Sigmoid colon (tissue), 6 donors: ENCODE measurements at regions not wholly inside any gene's neighbourhood (a gene's known extent, or its start where the extent isn't known, plus 50 kb on each side); places are given as distances from the start of the nearest gene placed in this dataset.

Source experiments
- DNase-seq: peaks from one replicate; pipeline ENCODE4 v3.0.0-alpha.2; 2019
- H3K27ac ChIP-seq, 4 donors: fragments of 200-600 bp; sonication (generic); one replicate each; pipeline ENCODE4 v1.5.1; 2016 to 2019; ENCODE audit warnings: mild to moderate bottlenecking in 1 of 4
- H3K27me3 ChIP-seq, 3 donors: fragments of 200-600 bp; sonication (generic); one replicate each; pipeline ENCODE4 v1.5.1; 2019; ENCODE audit warnings: mild to moderate bottlenecking in 1 of 3
- H3K36me3 ChIP-seq, 4 donors: fragments of 200-600 bp; sonication (generic); one replicate each; pipeline ENCODE4 v1.5.1; 2016 to 2019
- H3K4me1 ChIP-seq, 4 donors: fragments of 200-600 bp; sonication (generic); one replicate each; pipeline ENCODE4 v1.5.1; 2017 to 2019
- H3K4me3 ChIP-seq, 4 donors: fragments of 200-600 bp; sonication (generic); one replicate each; pipeline ENCODE4 v1.5.1; 2017 to 2019; ENCODE audit warnings: mild to moderate bottlenecking in 2 of 4, moderate library complexity in 1 of 4
- H3K9me3 ChIP-seq, 4 donors: fragments of 200-600 bp in 3 of 4; sonication (generic) in 3 of 4; one replicate each; pipeline versions ENCODE4 v1.5.1 to v1.6.1; 2013 to 2019
- EP300 ChIP-seq, 4 donors: sonication (generic); formaldehyde crosslinking; IDR thresholded peaks; one replicate each; pipeline ENCODE4 v1.6.1; 2017; ENCODE audit warnings: antibody characterized with exemption in 4 of 4
- POLR2A ChIP-seq, 2 donors: fragments of 450-650 bp; IDR thresholded peaks; one replicate each; pipeline ENCODE4 v1.6.1; 2016; ENCODE audit warnings: antibody characterized with exemption in 2 of 2, mild to moderate bottlenecking in 2 of 2, moderate library complexity in 2 of 2
- POLR2AphosphoS5 ChIP-seq, 4 donors: sonication (generic); formaldehyde crosslinking; IDR thresholded peaks; one replicate each; pipeline ENCODE4 v1.6.1; 2017; ENCODE audit warnings: antibody characterized with exemption in 4 of 4
- WGBS, 2 donors: extraction: QIAGEN DNeasy Blood & Tissue Kit; methylation state at CpG; one replicate each; pipeline ENCODE4 v1.1.7; 2013; 5-methylcytosine and 5-hydroxymethylcytosine counted together
- intact Hi-C: fragments of 100-400 bp; cut with DNase I; formaldehyde crosslinking; loops from one replicate; pipeline ENCODE4 v1.15.1; 2023
- TF ChIP-seq, protein P1 (sequence below), 4 experiments: fragments of 450-650 bp in 3 of 4; fragments of 200-600 bp in 1 of 4; IDR thresholded peaks; one replicate each; pipeline ENCODE4 v1.5.1; 2016 to 2019; ENCODE audit warnings: antibody characterized with exemption in 4 of 4, mild to moderate bottlenecking in 3 of 4, moderate library complexity in 2 of 4
- donor health status: healthy with polysubstance abuse.
- donor health status: healthy.

- no peaks in the 10 kb centered on the region for H3K36me3 ChIP-seq
- intact Hi-C loops = no loop called here
- H3K4me1 ChIP-seq = no peaks in the 10 kb centered on the region
- H3K4me3 ChIP-seq = no peak overlapping the region
- H3K27me3 ChIP-seq = no peaks in the 10 kb centered on the region
- TF ChIP-seq POLR2AphosphoS5 (IDR thresholded peaks at IDR 0.05) (no peak), POLR2A (IDR thresholded peaks at IDR 0.05) (no peak), EP300 (IDR thresholded peaks at IDR 0.05) (no peak)
- TF ChIP-seq, protein P1, sequence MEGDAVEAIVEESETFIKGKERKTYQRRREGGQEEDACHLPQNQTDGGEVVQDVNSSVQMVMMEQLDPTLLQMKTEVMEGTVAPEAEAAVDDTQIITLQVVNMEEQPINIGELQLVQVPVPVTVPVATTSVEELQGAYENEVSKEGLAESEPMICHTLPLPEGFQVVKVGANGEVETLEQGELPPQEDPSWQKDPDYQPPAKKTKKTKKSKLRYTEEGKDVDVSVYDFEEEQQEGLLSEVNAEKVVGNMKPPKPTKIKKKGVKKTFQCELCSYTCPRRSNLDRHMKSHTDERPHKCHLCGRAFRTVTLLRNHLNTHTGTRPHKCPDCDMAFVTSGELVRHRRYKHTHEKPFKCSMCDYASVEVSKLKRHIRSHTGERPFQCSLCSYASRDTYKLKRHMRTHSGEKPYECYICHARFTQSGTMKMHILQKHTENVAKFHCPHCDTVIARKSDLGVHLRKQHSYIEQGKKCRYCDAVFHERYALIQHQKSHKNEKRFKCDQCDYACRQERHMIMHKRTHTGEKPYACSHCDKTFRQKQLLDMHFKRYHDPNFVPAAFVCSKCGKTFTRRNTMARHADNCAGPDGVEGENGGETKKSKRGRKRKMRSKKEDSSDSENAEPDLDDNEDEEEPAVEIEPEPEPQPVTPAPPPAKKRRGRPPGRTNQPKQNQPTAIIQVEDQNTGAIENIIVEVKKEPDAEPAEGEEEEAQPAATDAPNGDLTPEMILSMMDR (IDR thresholded peaks at IDR 0.05) = no peak
- H3K9me3 ChIP-seq = no peaks in the 10 kb centered on the region
- DNase-seq = no peak
- no peak overlapping the region for H3K27ac ChIP-seq
Observed at GRCh38 chr5:113825176-113825575, 311.7 kb downstream of the YTHDC2 start.

DNA sequence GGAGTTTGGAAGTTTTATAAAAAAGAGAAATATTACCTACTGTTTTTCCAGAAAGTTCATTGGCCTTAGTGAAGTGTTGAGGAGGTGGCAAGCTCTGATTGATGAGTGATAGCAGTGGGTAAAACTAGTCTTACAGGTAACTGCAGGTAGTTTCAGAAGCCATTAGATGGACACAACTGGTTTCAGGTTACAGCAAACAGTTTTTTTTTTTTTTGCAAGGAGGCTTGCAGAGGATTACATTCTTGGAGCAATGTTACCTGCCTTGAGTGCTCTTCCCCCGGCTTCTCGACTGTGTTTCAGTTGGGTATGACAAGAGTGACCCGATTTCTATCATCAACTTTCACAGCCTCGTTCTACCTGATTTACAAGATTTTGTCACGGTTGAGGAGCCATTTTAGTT, 333.4 kb downstream of the YTHDC2 start:
- no peaks in the 10 kb centered on the region for H3K9me3 ChIP-seq
- H3K4me1 ChIP-seq = no peaks in the 10 kb centered on the region
- WGBS, 2 donors = 48 to 58% methylated on average over 5 of the region's 5 CpGs
- DNase-seq = no peak
- TF ChIP-seq, protein P1 (IDR thresholded peaks at IDR 0.05) = no peak
- no peak for TF ChIP-seq EP300 (IDR thresholded peaks at IDR 0.05)
- no peak for TF ChIP-seq POLR2A (IDR thresholded peaks at IDR 0.05)
- TF ChIP-seq POLR2AphosphoS5 (IDR thresholded peaks at IDR 0.05) = no peak
- H3K4me3 ChIP-seq = no peak overlapping the region
- intact Hi-C loops = no loop called here
- no peaks in the 10 kb centered on the region for H3K27me3 ChIP-seq
- no peaks in the 10 kb centered on the region for H3K36me3 ChIP-seq
- H3K27ac ChIP-seq = no peak overlapping the region

- no peak overlapping the region for H3K27ac ChIP-seq
- H3K4me3 ChIP-seq = no peak overlapping the region
- DNase-seq = no peak
- no peaks in the 10 kb centered on the region for H3K27me3 ChIP-seq
- peaks cover 0 to 1% (median 0%) of the 10 kb centered on the region in 4 donors for H3K9me3 ChIP-seq
- intact Hi-C loops = no loop called here
- TF ChIP-seq, protein P1 (IDR thresholded peaks at IDR 0.05) = no peak
- TF ChIP-seq POLR2AphosphoS5 (IDR thresholded peaks at IDR 0.05) = no peak
- TF ChIP-seq EP300 (IDR thresholded peaks at IDR 0.05) = no peak
- no peak for TF ChIP-seq POLR2A (IDR thresholded peaks at IDR 0.05)
- H3K4me1 ChIP-seq = no peaks in the 10 kb centered on the region
- H3K36me3 ChIP-seq = no peaks in the 10 kb centered on the region
Observed at GRCh38 chr5:113864437-113864836, 350.9 kb downstream of the YTHDC2 start.

DNA sequence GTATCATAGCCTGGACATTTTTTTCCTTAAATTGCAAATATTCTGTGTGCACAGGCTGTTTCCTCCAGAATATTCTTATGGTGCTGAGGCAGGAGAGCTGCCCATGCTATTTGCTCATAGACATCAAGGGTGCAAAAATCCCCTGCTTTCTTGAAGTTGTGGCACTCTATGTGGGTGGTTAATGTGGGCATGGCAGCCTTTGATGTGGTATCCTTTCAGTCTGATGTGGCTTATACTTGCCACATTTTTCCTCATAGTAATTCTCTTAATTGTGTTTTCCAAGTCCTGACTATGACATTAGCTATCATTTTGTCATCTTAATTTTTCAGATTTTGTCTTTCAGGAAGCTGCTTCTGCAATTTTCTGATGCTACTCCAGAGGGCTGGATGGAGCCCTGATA, 353.3 kb downstream of the YTHDC2 start:
- no peaks in the 10 kb centered on the region for H3K4me1 ChIP-seq
- no peak overlapping the region for H3K27ac ChIP-seq
- TF ChIP-seq POLR2A (IDR thresholded peaks at IDR 0.05) (no peak), POLR2AphosphoS5 (IDR thresholded peaks at IDR 0.05) (no peak), EP300 (IDR thresholded peaks at IDR 0.05) (no peak)
- TF ChIP-seq, protein P1 (IDR thresholded peaks at IDR 0.05) = no peak
- peaks cover 0 to 1% (median 0%) of the 10 kb centered on the region in 4 donors for H3K9me3 ChIP-seq
- no peak for DNase-seq
- H3K36me3 ChIP-seq = no peaks in the 10 kb centered on the region
- intact Hi-C loops = no loop called here
- no peak overlapping the region for H3K4me3 ChIP-seq
- no peaks in the 10 kb centered on the region for H3K27me3 ChIP-seq

DNA sequence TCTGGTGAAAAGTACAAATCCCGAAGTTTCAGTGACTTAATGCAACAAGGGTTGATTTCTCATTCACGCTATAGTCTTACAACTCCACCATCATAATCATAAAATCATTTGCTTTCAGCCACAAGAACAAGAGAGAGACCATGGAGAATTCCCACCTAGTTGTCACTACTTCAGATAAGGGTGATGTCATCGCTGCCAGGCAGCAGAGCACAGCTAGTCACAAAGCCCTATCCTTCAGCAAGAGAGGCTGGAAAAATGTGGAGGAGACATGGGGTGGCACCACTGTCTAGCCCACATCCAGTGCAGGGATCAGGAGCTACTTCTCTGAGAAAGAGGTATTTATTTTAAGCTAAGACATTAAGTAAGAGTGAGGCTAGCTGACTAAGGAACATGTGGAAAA, 356.1 kb downstream of the YTHDC2 start:
- TF ChIP-seq POLR2A (IDR thresholded peaks at IDR 0.05) (no peak), POLR2AphosphoS5 (IDR thresholded peaks at IDR 0.05) (no peak), EP300 (IDR thresholded peaks at IDR 0.05) (no peak)
- TF ChIP-seq, protein P1 (IDR thresholded peaks at IDR 0.05) = no peak
- no peaks in the 10 kb centered on the region for H3K4me1 ChIP-seq
- no peak overlapping the region for H3K27ac ChIP-seq
- WGBS, 2 donors = 85 to 92% methylated on average over 3 of the region's 3 CpGs
- DNase-seq = no peak
- H3K4me3 ChIP-seq = no peak overlapping the region
- intact Hi-C loops = no loop called here
- no peaks in the 10 kb centered on the region for H3K36me3 ChIP-seq
- H3K9me3 ChIP-seq = peaks cover 0 to 1% (median 0%) of the 10 kb centered on the region in 4 donors
- H3K27me3 ChIP-seq = no peaks in the 10 kb centered on the region
